Upper lobe of left lung (tissue), 4 donors: ENCODE measurements at regions not wholly inside any gene's neighbourhood (a gene's known extent, or its start where the extent isn't known, plus 50 kb on each side); places are given as distances from the start of the nearest gene placed in this dataset.

ENCODE experiments used
- POLR2A ChIP-seq, 4 donors: fragments of 450-650 bp; IDR thresholded peaks; one replicate each; pipeline ENCODE4 v1.5.1; 2016 to 2017; ENCODE audit warnings: antibody characterized with exemption in 4 of 4, mild to moderate bottlenecking in 2 of 4
- POLR2AphosphoS5 ChIP-seq, 2 donors: sonication (generic); formaldehyde crosslinking; IDR thresholded peaks; one replicate each; pipeline ENCODE4 v1.5.1; 2017; ENCODE audit warnings: antibody characterized with exemption in 2 of 2

- TF ChIP-seq POLR2A (IDR thresholded peaks at IDR 0.05) (no peak), POLR2AphosphoS5 (IDR thresholded peaks at IDR 0.05) (no peak)
These were observed 351.6 kb downstream of the CYRIA start for GRCh38 chr2:16314001-16314400.
